HepG2 (cell line): ENCODE measurements at regions not wholly inside any gene's neighbourhood (a gene's known extent, or its start where the extent isn't known, plus 50 kb on each side); places are given as distances from the start of the nearest gene placed in this dataset.

Source experiments
- ATAC-seq: fragments of 200-7000 bp; cut with Tn5 transposase; 3 replicates; pipeline ENCODE4 v1.9.1; 2020; ENCODE audit warnings: mild to moderate bottlenecking, moderate library complexity
- BruUV-seq: library from RNA; stranded (reverse); fragments of 400-500 nt; replicated peaks from 2 replicates; lab custom pipeline; 2021; lab: Mats Ljungman, UMichigan
- CTCF ChIA-PET: fragments of 300-600 bp; formaldehyde crosslinking; extraction: SDS; loops from one replicate; lab custom pipeline; 2021; ENCODE audit warnings: low total read pairs, inconsistent platforms, low intra/inter-chr PET ratio; lab: Yijun Ruan, JAX
- POLR2A ChIA-PET: fragments of 350-600 bp; sonication (Branson Sonifier 250); formaldehyde crosslinking; loops from one replicate; lab custom pipeline; 2020; ENCODE audit warnings: antibody characterized with exemption, inconsistent platforms; lab: Yijun Ruan, JAX
- DNase-seq: peaks from one replicate; pipeline ENCODE4 v3.0.0-alpha.2; 2015; ENCODE audit warnings: low spot score
- FAIRE-seq: peaks from 3 replicates; lab custom pipeline; 2011; peaks lifted over from hg19 to GRCh38; lab: Jason Lieb, UNC
- H2AFZ ChIP-seq: one replicate; pipeline ENCODE4 v1.6.1; 2011; ENCODE audit warnings: low read length, inconsistent platforms
- H3K27ac ChIP-seq: fragments of 300-600 bp; 3 replicates; pipeline ENCODE4 v1.8.0; 2011; ENCODE audit warnings: mixed run types, mild to moderate bottlenecking, mixed read lengths, low read length, inconsistent platforms; ENCODE audit not compliant: insufficient read depth; ENCODE audit errors: extremely low read length
- H3K27me3 ChIP-seq, 2 experiments: fragments of 200-600 bp in 1 of 2; 2 replicates in 1 of 2; 3 replicates in 1 of 2; pipeline versions ENCODE4 v1.6.0 to v1.8.0; 2011; ENCODE audit warnings: low read length in 2 of 2, mild to moderate bottlenecking in 2 of 2, moderate library complexity in 2 of 2, inconsistent platforms in 1 of 2; ENCODE audit not compliant: insufficient read depth in 2 of 2, control insufficient read depth in 1 of 2
- H3K36me3 ChIP-seq, 2 experiments: fragments of 200-600 bp in 1 of 2; replicated peaks in 1 of 2; 2 replicates in 1 of 2; 3 replicates in 1 of 2; pipeline versions ENCODE4 v1.5.1 to v1.8.0; 2011; ENCODE audit warnings: low read length in 2 of 2, inconsistent platforms in 1 of 2; ENCODE audit not compliant: insufficient read depth in 2 of 2, control insufficient read depth in 1 of 2
- H3K4me1 ChIP-seq: 2 replicates; pipeline ENCODE4 v1.5.1; 2012; ENCODE audit warnings: low read length, inconsistent platforms; ENCODE audit not compliant: insufficient read depth
- H3K4me2 ChIP-seq: 2 replicates; pipeline ENCODE4 v1.6.0; 2011; ENCODE audit warnings: low read depth, low read length, inconsistent platforms
- H3K4me3 ChIP-seq, 3 experiments: fragments of 200-600 bp in 1 of 3; sonication (generic), shearing (Covaris generic) in 1 of 3; replicated peaks in 1 of 3; 2 replicates each; pipeline ENCODE4 v1.5.1; 2011 to 2016; ENCODE audit warnings: low read length in 3 of 3, inconsistent platforms in 2 of 3, low read depth in 2 of 3, mild to moderate bottlenecking in 2 of 3, control low read depth in 1 of 3, mixed read lengths in 1 of 3; ENCODE audit not compliant: insufficient read depth in 1 of 3
- H3K79me2 ChIP-seq: one replicate; pipeline ENCODE4 v1.6.1; 2011; ENCODE audit warnings: low read length, inconsistent platforms; ENCODE audit not compliant: insufficient read depth
- H3K9ac ChIP-seq: 2 replicates; pipeline ENCODE4 v1.6.0; 2011; ENCODE audit warnings: mild to moderate bottlenecking, low read depth, low read length, inconsistent platforms; ENCODE audit not compliant: insufficient read depth
- H3K9me3 ChIP-seq: 2 replicates; pipeline ENCODE4 v1.5.1; 2012; ENCODE audit warnings: mild to moderate bottlenecking, low read length
- H4K20me1 ChIP-seq: 2 replicates; pipeline ENCODE4 v1.6.0; 2011; ENCODE audit warnings: inconsistent platforms, mild to moderate bottlenecking, low read length, moderate library complexity; ENCODE audit not compliant: insufficient read depth
- ATF7 ChIP-seq, 2 experiments: fragments of 450-650 bp in 1 of 2; sonication (generic) in 1 of 2; formaldehyde crosslinking in 1 of 2; IDR thresholded peaks; 2 replicates each; pipeline versions ENCODE4 v1.4.0 to v1.6.1; 2016 to 2020; ENCODE audit warnings: antibody characterized with exemption in 1 of 2, mild to moderate bottlenecking in 1 of 2, missing genetic modification reagents in 1 of 2
- CREB1 ChIP-seq, 2 experiments: fragments of 450-650 bp in 1 of 2; IDR thresholded peaks; 2 replicates each; pipeline ENCODE4 v1.6.1; 2016 to 2017; ENCODE audit warnings: control low read depth in 1 of 2, mild to moderate bottlenecking in 1 of 2, missing compliant biosample characterization in 1 of 2, missing genetic modification characterization in 1 of 2
- PHF5A ChIP-seq: IDR thresholded peaks from one replicate; pipeline ENCODE4 v1.6.1; 2018; ENCODE audit warnings: low read depth, missing genetic modification reagents; ENCODE audit not compliant: unreplicated experiment
- POGK ChIP-seq: sonication (generic); formaldehyde crosslinking; conservative IDR thresholded peaks from 2 replicates; pipeline ENCODE4 v1.8.0; 2022; ENCODE audit warnings: mild to moderate bottlenecking, moderate library complexity, missing genetic modification reagents
- RELA ChIP-seq: sonication (generic); formaldehyde crosslinking; IDR thresholded peaks from 2 replicates; pipeline ENCODE4 v1.4.0; 2020; ENCODE audit warnings: missing genetic modification reagents
- SRSF1 ChIP-seq: fragments of 200-400 bp; formaldehyde crosslinking; optimal IDR thresholded peaks from 2 replicates; pipeline ENCODE3; 2017; ENCODE audit warnings: mild to moderate bottlenecking, low read depth, low read length, moderate library complexity
- ZFP36L2 ChIP-seq: sonication (generic); formaldehyde crosslinking; IDR thresholded peaks from 2 replicates; pipeline ENCODE4 v1.4.0; 2020; ENCODE audit warnings: missing genetic modification reagents
- ZFP62 ChIP-seq: sonication (generic); formaldehyde crosslinking; IDR thresholded peaks from 2 replicates; pipeline ENCODE4 v1.4.0; 2020; ENCODE audit warnings: missing genetic modification reagents
- ZFP82 ChIP-seq: sonication (generic); formaldehyde crosslinking; IDR thresholded peaks from 2 replicates; pipeline ENCODE4 v1.5.1; 2020; ENCODE audit warnings: mild to moderate bottlenecking, missing genetic modification reagents, borderline replicate concordance
- ZNF253 ChIP-seq: sonication (generic); formaldehyde crosslinking; IDR thresholded peaks from 2 replicates; pipeline ENCODE4 v1.8.0; 2022; ENCODE audit warnings: mild to moderate bottlenecking, missing genetic modification reagents, borderline replicate concordance
- ZNF264 ChIP-seq: sonication (generic); formaldehyde crosslinking; IDR thresholded peaks from 2 replicates; pipeline ENCODE4 v1.4.0; 2020; ENCODE audit warnings: missing genetic modification reagents
- ZSCAN29 ChIP-seq: sonication (generic); formaldehyde crosslinking; conservative IDR thresholded peaks from 2 replicates; pipeline ENCODE4 v1.4.0; 2020; ENCODE audit warnings: mild to moderate bottlenecking, missing genetic modification reagents
- WGBS: methylation state at CpG from one replicate; pipeline ENCODE4 v1.1.6; 2017; ENCODE audit warnings: low lambda C conversion rate; 5-methylcytosine and 5-hydroxymethylcytosine counted together
- in situ Hi-C: cut with HindIII; loops from 2 replicates; pipeline ENCODE4 v1.10.0; 2017; ENCODE audit warnings: low pct_unique_long_range_greater_than_20kb; ENCODE audit not compliant: extremely low pct_ligation_motif_present
- intact Hi-C: fragments of 100-400 bp; cut with micrococcal nuclease; formaldehyde crosslinking; loops from one replicate; pipeline ENCODE4 v1.10.0; 2022; ENCODE audit not compliant: unreplicated experiment
- TF ChIP-seq, protein P1 (sequence below): sonication (generic); formaldehyde crosslinking; IDR thresholded peaks from 2 replicates; pipeline ENCODE4 v1.4.0; 2020; ENCODE audit warnings: missing genetic modification reagents

- Histone ChIP-seq H4K20me1 (no peaks in the 10 kb centered on the region), H3K27ac (no peak overlapping the region)
- POLR2A ChIA-PET = no interaction called here
- CTCF ChIA-PET = no interaction called here
- no peak for TF ChIP-seq RELA (CRISPR knock-in tag)
- TF ChIP-seq PHF5A = no peak
- 0 out of 2 replicates have a peak, but pooled peaks have one; percentile 13 for TF ChIP-seq CREB1 (IDR thresholded peaks at IDR 0.05)
- no peak for TF ChIP-seq CREB1 (CRISPR knock-in tag; IDR thresholded peaks at IDR 0.05)
- TF ChIP-seq ZNF253 = no peak
- TF ChIP-seq, all 625 proteins: peak for 1
- H3K4me3 ChIP-seq = no peak overlapping the region
- no peak for DNase-seq
- H3K9ac ChIP-seq = no peak overlapping the region
- H3K36me3 ChIP-seq = no peaks in the 10 kb centered on the region
- no peaks in the 10 kb centered on the region for H3K79me2 ChIP-seq
- intact Hi-C loops = no loop called here
- no peak for ATAC-seq
- no peaks in the 10 kb centered on the region for H3K27me3 ChIP-seq
- BruUV-seq = no TSS peak
- 29% methylated on average over 6 of the region's 6 CpGs for WGBS
- no peaks in the 10 kb centered on the region for H3K9me3 ChIP-seq
- H3K4me1 ChIP-seq = peaks cover 6% of the 10 kb centered on the region
- no peak overlapping the region for H2AFZ ChIP-seq
- H3K4me2 ChIP-seq = no peak overlapping the region
- no peak for FAIRE-seq
- in situ Hi-C loops = no loop called here
Observed at GRCh38 chr2:207467716-207468347, 61.9 kb upstream of the CREB1 start.

GRCh38 chr2:207468488-207468887, 61.3 kb upstream of the CREB1 start:
- no TSS peak for BruUV-seq

More at GRCh38 chr2:207468488-207468887, 61.3 kb upstream of the CREB1 start:
- no peaks in the 10 kb centered on the region for H3K36me3 ChIP-seq
- H3K4me3 ChIP-seq = no peak overlapping the region
- H3K27ac ChIP-seq = no peak overlapping the region
- no peaks in the 10 kb centered on the region for H4K20me1 ChIP-seq
- H3K4me1 ChIP-seq = peaks cover 11% of the 10 kb centered on the region
- CTCF ChIA-PET = no interaction called here
- 74% methylated on average over 4 of the region's 4 CpGs for WGBS
- H2AFZ ChIP-seq = no peak overlapping the region
- H3K9ac ChIP-seq = no peak overlapping the region
- H3K4me2 ChIP-seq = no peak overlapping the region
- FAIRE-seq (no peak), ATAC-seq (no peak), DNase-seq (no peak)
- POLR2A ChIA-PET = no interaction called here
- intact Hi-C loops (no loop called here), in situ Hi-C loops (no loop called here)
- TF ChIP-seq, protein P1, sequence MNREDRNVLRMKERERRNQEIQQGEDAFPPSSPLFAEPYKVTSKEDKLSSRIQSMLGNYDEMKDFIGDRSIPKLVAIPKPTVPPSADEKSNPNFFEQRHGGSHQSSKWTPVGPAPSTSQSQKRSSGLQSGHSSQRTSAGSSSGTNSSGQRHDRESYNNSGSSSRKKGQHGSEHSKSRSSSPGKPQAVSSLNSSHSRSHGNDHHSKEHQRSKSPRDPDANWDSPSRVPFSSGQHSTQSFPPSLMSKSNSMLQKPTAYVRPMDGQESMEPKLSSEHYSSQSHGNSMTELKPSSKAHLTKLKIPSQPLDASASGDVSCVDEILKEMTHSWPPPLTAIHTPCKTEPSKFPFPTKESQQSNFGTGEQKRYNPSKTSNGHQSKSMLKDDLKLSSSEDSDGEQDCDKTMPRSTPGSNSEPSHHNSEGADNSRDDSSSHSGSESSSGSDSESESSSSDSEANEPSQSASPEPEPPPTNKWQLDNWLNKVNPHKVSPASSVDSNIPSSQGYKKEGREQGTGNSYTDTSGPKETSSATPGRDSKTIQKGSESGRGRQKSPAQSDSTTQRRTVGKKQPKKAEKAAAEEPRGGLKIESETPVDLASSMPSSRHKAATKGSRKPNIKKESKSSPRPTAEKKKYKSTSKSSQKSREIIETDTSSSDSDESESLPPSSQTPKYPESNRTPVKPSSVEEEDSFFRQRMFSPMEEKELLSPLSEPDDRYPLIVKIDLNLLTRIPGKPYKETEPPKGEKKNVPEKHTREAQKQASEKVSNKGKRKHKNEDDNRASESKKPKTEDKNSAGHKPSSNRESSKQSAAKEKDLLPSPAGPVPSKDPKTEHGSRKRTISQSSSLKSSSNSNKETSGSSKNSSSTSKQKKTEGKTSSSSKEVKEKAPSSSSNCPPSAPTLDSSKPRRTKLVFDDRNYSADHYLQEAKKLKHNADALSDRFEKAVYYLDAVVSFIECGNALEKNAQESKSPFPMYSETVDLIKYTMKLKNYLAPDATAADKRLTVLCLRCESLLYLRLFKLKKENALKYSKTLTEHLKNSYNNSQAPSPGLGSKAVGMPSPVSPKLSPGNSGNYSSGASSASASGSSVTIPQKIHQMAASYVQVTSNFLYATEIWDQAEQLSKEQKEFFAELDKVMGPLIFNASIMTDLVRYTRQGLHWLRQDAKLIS (CRISPR knock-in tag) = no peak
- TF ChIP-seq ZFP62 (CRISPR knock-in tag) (no peak), CREB1 (IDR thresholded peaks at IDR 0.05) (peak; percentile 92), CREB1 (CRISPR knock-in tag; IDR thresholded peaks at IDR 0.05) (no peak), POGK (CRISPR knock-in tag) (no peak), SRSF1 (no peak), ZSCAN29 (no peak), ZFP82 (CRISPR knock-in tag) (no peak), ZFP36L2 (CRISPR knock-in tag) (no peak), ZNF264 (CRISPR knock-in tag) (no peak), ATF7 (IDR thresholded peaks at IDR 0.05) (peak; percentile 20; the same call in 1 of the 2 replicates), ATF7 (CRISPR knock-in tag; IDR thresholded peaks at IDR 0.05) (no peak)
- no peaks in the 10 kb centered on the region for H3K27me3 ChIP-seq
- H3K9me3 ChIP-seq = no peaks in the 10 kb centered on the region
- H3K79me2 ChIP-seq = no peaks in the 10 kb centered on the region
